ENCODE measurements at regions not wholly inside any gene's neighbourhood (a gene's known extent, or its start where the extent isn't known, plus 50 kb on each side); places are given as distances from the start of the nearest gene placed in this dataset.

GRCh38 chr4:17252131-17252530, 259.8 kb downstream of the QDPR start:
- no peaks in the 10 kb centered on the region for H3F3A ChIP-seq (replicated peaks; ENCODE audit: low read depth)
- H3K9me2 ChIP-seq (ENCODE audit: insufficient read depth): no peaks in the 10 kb centered on the region; the same call in 1 of the 2 replicates
- Mint-ChIP-seq H3K4me3 (no peak overlapping the region), H3K27ac (no peak overlapping the region), H3K4me1 (peaks cover 2% of the 10 kb centered on the region; the same call in 2 of the 3 replicates), H3K27me3 (ENCODE audit: insufficient read depth, low read depth, poor library complexity) (peaks cover 3% of the 10 kb centered on the region), H3K36me3 (ENCODE audit: low read depth) (no peaks in the 10 kb centered on the region), H3K9me3 (no peaks in the 10 kb centered on the region; the same call in 2 of the 3 replicates)
- H4K20me1 ChIP-seq (replicated peaks; ENCODE audit: insufficient read depth): no peaks in the 10 kb centered on the region
- no peak for ATAC-seq
- H3K4me3 ChIP-seq: no peak overlapping the region
- TF ChIP-seq CTCF (conservative IDR thresholded peaks at IDR 0.05; ENCODE audit: low read depth in 2 of 2) (no peak), ZNF331 (CRISPR knock-in tag; IDR thresholded peaks at IDR 0.05; ENCODE audit: low read depth) (no peak), NANOG (IDR thresholded peaks at IDR 0.05; ENCODE audit: borderline replicate concordance) (no peak), EZH2 (IDR thresholded peaks at IDR 0.05; ENCODE audit: low read depth, unreplicated experiment) (no peak), POLR2AphosphoS5 (IDR thresholded peaks at IDR 0.05; ENCODE audit: low read depth) (no peak), ZNF462 (CRISPR knock-in tag; IDR thresholded peaks at IDR 0.05) (no peak), EZH2phosphoT487 (IDR thresholded peaks at IDR 0.05; ENCODE audit: unreplicated experiment) (no peak), ETS1 (IDR thresholded peaks at IDR 0.05) (no peak), JUNB (IDR thresholded peaks at IDR 0.05; ENCODE audit: unreplicated experiment) (no peak), STAT1 (IDR thresholded peaks at IDR 0.05; ENCODE audit: unreplicated experiment) (no peak), CREB1 (CRISPR knock-in tag; IDR thresholded peaks at IDR 0.05; ENCODE audit: low read depth) (no peak), ZNF114 (CRISPR knock-in tag; IDR thresholded peaks at IDR 0.05) (no peak)
- TF ChIP-seq, protein P1, sequence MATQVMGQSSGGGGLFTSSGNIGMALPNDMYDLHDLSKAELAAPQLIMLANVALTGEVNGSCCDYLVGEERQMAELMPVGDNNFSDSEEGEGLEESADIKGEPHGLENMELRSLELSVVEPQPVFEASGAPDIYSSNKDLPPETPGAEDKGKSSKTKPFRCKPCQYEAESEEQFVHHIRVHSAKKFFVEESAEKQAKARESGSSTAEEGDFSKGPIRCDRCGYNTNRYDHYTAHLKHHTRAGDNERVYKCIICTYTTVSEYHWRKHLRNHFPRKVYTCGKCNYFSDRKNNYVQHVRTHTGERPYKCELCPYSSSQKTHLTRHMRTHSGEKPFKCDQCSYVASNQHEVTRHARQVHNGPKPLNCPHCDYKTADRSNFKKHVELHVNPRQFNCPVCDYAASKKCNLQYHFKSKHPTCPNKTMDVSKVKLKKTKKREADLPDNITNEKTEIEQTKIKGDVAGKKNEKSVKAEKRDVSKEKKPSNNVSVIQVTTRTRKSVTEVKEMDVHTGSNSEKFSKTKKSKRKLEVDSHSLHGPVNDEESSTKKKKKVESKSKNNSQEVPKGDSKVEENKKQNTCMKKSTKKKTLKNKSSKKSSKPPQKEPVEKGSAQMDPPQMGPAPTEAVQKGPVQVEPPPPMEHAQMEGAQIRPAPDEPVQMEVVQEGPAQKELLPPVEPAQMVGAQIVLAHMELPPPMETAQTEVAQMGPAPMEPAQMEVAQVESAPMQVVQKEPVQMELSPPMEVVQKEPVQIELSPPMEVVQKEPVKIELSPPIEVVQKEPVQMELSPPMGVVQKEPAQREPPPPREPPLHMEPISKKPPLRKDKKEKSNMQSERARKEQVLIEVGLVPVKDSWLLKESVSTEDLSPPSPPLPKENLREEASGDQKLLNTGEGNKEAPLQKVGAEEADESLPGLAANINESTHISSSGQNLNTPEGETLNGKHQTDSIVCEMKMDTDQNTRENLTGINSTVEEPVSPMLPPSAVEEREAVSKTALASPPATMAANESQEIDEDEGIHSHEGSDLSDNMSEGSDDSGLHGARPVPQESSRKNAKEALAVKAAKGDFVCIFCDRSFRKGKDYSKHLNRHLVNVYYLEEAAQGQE (IDR thresholded peaks at IDR 0.05; ENCODE audit: unreplicated experiment): no peak
- H3K4me2 ChIP-seq: no peak overlapping the region
- H3K79me2 ChIP-seq (replicated peaks; ENCODE audit: insufficient read depth): no peaks in the 10 kb centered on the region
- DNase-seq (ENCODE audit: low spot score): no peak
- H3K4me1 ChIP-seq (ENCODE audit: insufficient read depth): no peaks in the 10 kb centered on the region
- H3K36me3 ChIP-seq (ENCODE audit: insufficient read depth): no peaks in the 10 kb centered on the region
- H3K27ac ChIP-seq (ENCODE audit: low read depth): no peak overlapping the region
- H2AFZ ChIP-seq: no peak overlapping the region
- H3K27me3 ChIP-seq (ENCODE audit: insufficient read depth): no peaks in the 10 kb centered on the region

All from GM23338 (cell line).